M059J (cell line): ENCODE measurements at regions not wholly inside any gene's neighbourhood (a gene's known extent, or its start where the extent isn't known, plus 50 kb on each side); places are given as distances from the start of the nearest gene placed in this dataset.
"Not testable (repeated sequence)": the region's sequence is repeated elsewhere in the genome, so short reads cannot be mapped to it uniquely, and the experiment has no call there.

Experiments
- DNase-seq: peaks from one replicate; pipeline ENCODE4 v3.0.0-alpha.2; 2012; ENCODE audit warnings: low read depth

DNA sequence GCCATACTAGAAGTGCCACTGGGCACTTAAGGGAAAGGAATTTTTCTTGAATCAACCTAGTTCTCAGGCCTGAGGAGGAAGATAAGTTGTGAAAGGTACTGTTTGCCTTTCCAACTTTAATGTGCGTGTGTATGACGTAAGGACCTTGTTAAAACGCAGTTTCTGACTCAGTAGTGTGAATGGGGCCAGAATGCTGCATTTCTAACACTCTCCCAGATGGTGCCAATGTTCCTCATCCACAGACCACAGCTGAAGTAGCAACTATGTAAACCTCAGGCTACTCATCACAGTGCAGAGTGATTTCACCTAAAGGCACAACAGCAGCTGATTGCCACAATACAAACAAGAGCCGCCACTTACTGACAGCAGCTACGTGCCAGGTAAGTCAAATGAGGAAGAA is 103.6 kb downstream of the OTOL1 start:
- DNase-seq, result no peak

DNA sequence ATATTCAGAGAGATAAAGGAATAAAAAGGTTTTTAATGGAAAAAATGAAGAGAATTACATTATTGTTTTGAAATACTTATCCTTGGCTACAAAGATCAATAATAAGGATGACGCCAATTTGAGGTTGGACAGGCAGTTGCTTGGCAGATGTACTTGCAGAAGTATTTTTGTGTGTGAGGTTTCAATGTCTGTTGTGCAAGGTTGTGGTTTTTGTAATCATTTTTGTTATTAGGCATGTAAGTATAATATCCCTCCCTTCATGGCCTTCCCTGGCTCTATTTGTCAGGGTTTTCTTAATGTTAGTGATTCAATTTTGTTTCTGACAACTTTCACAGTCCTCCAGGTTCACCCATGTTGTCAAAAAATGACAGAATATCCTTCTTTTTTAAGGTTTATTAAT is 105.9 kb downstream of the OTOL1 start:
- no peak for DNase-seq

DNA sequence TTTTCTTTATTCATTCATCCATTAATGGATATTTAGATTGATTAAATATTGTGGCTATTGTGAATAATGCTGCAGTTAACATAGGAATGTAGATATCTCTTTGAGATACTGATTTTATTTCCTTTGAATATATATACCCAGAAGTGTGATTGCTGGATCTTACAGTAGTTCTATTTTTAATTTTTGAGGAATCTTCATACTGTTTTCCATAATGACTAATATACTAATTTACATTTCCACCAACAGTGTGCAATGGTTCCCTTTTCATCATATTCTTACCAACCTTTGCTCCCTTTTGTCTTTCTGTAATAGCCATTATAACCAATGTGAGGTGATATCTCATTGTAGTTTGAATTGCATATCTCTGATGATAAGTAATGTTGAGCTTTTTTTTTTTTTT is 106.3 kb downstream of the OTOL1 start:
- DNase-seq, result no peak

DNA sequence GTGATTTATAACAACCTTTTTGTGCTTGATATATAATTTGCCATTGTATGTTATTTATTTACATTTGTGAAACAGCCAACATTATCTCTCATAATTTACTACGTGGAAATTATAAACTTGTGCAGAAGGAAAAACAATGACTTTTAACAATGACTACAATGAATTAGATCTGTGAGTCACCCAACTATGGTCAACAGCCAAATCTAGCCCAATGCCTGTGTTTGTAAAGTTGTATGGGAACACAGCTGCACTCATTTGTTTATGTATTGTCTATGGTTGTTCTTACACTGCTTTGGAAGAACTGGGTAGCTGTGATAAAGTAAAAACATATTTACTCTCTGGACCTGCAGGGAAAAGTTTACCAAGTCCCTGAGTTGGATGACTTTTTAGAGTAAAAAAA is 110.4 kb downstream of the OTOL1 start:
- DNase-seq, result no peak

DNA sequence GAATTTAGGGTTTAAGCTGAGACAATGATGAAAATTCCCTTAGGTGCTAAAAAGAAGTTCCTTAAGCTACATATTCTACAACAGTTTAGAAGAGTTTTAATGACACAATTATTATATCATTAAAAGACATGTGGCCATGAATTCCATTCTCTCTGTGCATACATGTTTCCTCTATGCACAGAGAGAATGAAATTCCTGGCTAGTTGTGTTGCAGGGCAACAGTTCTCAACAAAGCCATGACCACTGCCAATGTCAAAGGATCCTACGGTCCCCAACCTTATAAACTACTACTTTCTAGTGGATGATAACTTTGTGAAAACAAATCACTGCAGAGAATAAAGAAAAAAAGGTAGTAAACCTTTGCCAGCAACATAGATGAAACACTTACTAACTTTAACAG is 122.7 kb downstream of the OTOL1 start:
- no peak for DNase-seq

DNA sequence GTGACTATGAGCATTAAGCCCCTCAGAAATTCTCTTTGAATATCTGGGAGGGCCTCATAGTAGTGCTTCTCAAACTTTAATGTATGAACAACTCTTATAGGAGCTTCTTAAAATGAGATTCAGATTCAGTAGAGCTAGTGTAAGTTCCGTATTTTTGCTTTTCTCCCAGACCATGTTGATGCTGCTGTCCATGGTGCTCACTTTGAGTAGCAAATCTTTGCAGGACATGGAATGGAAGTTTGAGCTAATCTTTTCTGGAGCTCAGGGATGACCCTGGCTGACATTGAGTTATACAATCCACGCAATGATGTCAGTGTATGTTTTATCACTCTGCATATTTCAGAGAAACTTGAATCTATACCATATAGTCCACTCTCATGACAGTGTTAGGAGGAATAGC is 134.2 kb downstream of the OTOL1 start:
- peak; percentile 1 for DNase-seq

DNA sequence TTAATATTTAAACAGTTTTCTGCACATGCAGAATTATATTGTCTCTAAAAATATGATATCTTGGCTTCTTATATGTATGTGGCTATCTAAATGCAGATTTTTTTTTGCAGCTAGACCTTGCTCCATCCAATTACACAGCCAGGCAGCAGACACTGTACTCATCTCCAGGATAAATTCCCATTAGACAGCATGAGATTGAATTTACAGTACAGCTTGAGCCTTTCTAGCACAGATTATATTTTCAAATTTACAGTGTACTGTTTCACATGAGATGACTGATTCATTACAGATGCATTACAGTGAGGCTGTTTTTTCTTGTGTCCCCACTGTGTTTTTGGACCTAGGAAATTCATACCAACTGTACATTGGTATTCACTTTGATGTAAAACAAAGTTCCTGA is 134.9 kb downstream of the OTOL1 start:
- DNase-seq, result no peak

DNA sequence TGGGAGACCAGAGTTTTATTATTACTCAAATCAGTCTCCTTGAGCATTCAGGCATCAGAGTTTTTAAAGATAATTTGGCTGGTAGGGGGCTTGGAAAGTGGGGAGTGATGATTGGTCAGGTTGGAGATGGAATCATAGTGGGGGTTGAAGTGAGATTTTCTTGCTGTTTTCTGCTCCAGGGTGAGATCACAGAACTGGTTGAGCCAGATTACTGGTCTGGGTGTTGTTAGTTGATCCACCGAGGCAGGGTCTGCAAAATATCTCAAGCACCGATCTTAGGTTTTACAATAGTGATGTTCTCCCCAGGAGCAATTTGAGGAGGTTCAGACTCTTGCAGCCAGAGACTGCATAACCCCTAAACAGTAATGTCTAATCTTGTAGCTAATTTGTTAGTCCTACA is 141.0 kb downstream of the OTOL1 start:
- no peak for DNase-seq

DNA sequence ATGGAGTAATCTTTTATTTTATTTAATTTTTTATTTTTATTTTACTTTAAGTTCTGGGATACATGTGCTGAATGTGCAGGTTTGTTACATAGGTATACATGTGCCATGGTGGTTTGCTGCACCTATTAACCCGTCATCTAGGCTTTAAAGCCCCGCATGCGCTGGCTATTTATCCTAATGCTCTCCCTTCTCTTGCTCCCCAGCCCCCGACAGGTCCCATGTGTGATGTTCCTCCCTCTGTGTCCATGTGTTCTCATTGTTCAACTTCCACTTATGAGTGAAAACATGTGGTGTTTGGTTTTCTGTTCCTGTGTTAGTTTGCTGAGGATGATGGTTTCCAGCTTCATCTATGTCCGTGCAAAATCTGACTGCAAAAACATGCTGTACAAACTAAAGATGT is 142.5 kb downstream of the OTOL1 start:
- not testable (repeated sequence) for DNase-seq

DNA sequence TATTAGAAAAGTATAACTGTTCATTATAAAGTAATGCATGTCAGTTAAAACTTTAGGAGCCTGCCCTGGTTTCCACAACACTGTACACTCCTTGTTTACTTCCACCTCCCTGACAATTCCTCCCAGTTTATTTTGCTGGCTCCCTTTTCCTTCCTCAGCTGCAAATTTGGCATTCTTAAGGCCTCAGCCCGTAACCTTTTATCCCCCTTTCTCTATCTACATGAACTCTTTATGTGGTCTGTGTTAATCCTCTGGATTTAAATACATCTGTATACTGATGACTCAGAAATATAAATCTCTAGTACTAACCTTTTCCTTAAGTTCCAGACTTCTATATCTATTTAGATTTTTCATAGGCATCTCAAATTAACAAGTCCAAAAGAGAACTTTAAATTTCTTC is 143.6 kb downstream of the OTOL1 start:
- DNase-seq, result no peak

DNA sequence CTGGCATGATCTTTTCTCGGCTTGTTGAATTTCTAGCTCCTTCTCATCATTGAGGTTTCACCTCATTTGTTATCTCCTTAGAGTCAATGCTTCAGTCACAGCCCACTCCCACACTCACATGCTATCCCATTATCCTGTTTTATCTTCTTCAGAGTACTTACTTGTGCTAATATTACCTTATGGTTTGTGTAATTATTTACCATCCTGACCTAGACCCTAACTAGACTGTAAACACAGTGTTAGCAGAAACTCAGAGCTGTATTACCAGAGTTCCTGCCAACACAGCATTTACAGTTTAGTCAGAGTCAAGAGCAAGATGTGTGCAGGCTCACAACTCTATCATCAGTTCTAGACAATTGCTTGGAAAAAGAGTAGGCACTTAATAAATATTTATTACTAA is 144.7 kb downstream of the OTOL1 start:
- no peak for DNase-seq

DNA sequence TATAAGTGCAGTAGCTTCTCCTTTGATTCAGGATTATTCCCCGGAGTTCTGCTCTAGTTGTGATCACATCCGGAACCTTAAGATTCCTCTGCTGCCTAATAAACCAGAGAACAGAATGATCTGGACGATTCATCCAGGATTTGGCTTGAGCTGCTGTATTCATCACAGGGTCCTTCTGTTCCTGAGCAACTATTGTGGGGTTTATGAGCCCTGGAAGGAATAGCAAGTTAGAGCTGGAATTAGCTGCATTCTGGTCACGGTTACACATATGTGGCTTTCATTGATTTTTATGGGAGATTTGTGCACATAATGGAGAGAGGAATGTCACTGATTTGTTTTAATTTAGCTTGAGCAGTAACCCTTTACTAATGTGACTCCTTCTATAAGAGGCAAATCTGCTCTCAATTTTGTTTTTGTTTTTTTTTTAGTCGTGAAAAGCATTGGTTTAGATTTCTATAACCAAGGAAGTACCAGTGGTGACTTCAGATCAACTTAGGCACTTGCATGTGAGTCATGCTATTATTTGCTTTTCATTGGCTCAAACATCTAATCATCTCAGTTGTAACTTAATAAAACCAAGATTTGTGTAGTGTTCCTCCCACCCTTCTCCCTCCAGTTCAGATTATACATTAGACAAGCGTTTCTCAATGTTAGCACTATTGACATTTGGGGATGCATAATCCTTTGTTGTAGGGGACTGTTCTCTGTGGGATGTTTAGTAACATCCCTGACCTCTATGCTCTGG is 148.5 kb downstream of the OTOL1 start:
- DNase-seq, result no peak

DNA sequence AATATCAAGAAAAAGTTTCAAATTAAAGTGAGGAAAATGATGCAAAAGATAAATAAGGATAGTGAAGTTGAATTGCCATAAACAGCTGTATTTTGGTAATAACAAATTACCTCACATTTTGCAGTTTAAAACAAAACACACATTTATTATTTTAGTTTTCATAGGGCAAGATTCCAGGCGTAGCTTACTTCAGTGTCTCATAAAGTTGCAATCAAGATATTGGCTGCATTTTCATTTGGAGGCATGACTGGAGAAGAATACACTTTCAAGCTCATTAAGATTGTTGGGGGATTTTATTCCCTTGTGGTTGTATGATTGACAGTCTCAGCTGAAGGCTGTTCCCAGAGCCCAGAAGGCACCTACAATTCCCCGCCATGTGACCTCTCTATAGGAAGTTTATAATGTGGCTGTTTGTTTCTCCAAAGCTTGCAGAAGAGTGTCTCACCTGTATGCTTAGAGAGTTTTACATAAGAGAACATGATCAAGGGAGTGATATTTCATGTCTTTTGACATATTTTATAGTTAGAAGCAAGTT is 151.4 kb downstream of the OTOL1 start:
- DNase-seq, result no peak

DNA sequence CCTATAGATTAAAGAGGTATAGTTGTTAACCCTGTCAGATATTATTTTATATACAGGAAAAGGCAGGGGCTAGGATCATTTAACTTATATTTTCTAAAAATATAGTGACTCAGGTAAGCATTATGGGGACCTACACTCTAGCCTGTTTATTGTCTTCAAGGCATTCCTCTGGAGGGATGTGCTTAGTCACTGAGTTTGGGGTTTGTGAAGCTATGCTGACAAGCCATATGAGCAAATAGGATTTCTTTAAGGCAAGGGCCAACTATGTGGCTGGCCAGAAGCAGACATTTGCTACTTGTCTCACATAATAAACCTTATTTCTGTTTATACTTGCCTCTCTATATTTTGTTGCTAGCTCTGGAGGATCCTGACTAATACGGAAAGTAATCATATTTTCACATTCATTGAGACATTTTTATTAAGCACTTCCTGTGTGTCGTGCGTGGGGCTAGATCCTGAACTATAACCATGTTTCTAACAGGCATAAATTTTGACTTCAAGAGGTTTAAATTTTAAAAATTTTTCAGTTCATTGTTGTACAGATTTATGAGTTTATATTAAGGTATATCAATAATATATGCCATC is 153.4 kb downstream of the OTOL1 start:
- DNase-seq, result no peak

DNA sequence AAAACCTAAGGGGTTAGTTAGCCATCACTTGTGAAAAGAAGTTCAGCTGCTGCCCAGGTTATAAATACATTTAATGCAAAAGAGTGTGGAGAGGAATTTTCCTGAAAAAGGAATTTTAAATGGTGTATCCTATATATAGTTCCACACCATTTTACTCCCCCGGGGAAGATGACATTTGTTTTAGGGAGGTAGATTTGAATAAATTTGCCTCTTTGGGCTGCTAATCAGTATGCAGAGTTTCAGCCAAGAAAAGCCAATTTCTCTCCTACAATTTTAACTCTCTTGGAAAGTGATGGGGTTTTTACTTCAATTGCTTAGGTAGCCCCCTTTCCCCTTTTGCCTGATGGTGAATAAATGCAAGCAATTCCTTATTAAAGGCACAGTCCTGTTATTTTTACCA is 161.2 kb downstream of the OTOL1 start:
- DNase-seq, result no peak

DNA sequence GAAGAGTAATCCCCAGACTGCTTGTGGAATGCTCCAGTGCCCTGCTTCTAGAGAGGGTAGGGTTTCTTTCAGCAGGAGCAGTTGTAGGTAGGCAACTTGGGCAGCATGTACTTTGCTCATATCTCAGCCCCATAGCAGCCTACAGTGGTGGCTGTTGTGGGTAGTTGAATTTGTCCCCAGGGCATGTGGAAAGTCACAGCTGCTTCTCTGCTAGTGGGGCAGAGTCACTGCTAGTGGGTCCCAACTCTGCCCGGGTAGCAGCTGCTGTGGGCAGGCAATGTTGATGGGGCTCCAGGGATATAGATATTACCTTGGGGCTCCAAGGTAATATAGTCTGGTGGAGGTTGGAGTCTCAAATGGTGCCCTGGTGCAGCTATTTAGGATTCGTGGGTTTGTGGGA is 174.5 kb downstream of the OTOL1 start:
- DNase-seq, result no peak

DNA sequence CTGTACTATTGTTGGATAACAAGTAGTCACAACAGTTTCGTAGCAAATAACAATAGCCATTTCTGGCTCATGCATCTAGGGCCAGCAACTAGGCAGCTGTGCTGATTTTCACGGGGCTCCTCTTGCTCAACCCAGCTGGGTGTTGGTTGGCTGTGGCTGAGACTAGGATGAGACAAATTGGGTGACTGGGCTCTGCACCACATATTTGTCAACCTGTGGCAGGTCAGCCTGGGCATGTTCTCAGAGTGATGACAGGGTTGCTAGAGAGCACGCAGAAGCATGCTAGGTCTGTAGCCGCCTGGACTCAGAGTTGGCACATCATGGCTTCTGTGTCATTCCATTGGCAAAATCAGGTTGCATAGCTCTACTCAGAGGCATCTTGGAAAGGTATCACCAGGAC is 175.9 kb downstream of the OTOL1 start:
- DNase-seq, result no peak

DNA sequence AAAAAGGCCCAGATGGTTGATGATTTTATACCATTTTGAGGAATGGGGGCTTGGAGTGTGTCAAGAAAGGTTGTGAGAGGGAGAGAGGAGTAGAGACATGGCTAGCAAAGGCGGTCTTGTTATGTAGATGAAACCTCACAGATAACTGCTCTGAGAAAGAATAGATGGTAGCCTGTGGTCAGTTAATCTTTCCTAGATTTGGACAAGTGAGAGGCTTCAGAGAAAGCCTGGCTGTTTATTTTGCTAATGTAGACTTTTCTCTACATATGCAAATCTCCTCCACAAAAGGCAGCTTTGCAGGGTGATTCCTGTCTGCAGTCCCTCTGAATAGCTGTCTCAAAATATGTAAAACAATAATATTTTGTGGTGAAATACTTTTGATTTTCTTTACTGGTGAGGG is 177.3 kb downstream of the OTOL1 start:
- no peak for DNase-seq

DNA sequence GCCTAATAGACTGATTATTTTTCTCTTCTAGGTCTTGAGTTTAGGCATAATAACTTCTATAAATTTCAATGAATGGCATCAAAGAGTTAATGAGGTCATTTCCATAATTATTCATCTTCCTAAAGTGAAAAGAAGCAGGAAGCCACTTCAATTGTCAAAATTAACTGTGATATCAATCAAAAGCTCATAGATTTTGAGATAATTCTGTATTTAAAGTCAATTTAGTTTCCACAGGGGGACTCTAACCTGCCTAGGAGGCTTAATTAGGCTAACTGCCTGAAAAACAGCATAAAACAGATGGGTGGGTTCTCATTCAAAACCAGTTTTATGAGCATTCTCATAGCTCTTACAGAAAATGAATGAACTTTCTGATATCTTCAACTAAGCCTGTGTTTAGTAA is 177.8 kb downstream of the OTOL1 start:
- no peak for DNase-seq

DNA sequence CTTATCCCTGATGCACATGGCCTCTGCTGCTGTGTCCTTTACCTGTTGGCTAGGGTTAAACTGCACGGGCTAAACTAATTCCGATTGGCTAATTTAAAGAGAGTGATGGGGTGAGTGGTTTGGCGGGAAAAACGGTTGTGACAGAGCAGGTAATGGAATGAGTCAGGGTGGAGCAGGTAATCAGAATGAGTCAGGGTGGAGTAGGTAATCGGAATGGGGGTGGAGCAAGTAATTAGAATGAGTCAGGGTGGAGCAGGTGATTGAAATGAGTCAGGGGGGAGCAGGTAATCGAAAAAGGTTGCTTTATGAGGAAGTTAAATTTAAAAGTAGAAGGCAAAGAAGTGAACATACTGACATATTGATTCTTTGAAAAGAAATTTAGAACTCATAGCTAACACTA is 185.2 kb downstream of the OTOL1 start:
- not testable (repeated sequence) for DNase-seq

DNA sequence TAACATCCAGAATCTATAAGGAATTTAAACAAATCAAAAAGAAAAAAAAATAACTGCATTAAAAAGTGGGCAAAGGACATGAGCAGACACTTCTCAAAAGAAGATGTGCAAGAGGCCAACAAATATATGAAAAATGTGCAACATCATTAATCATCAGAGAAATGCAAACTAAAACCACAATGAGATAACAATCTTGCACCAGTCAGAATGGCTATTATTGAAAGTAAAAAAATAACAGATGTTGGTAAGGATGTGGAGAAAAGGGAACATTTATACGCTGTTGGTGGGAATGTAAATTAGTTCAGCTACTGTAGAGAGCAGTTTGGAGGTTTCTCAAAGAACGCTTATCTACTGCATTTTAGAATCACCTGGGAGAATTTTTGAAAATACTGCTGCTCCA is 186.1 kb downstream of the OTOL1 start:
- DNase-seq, result no peak

DNA sequence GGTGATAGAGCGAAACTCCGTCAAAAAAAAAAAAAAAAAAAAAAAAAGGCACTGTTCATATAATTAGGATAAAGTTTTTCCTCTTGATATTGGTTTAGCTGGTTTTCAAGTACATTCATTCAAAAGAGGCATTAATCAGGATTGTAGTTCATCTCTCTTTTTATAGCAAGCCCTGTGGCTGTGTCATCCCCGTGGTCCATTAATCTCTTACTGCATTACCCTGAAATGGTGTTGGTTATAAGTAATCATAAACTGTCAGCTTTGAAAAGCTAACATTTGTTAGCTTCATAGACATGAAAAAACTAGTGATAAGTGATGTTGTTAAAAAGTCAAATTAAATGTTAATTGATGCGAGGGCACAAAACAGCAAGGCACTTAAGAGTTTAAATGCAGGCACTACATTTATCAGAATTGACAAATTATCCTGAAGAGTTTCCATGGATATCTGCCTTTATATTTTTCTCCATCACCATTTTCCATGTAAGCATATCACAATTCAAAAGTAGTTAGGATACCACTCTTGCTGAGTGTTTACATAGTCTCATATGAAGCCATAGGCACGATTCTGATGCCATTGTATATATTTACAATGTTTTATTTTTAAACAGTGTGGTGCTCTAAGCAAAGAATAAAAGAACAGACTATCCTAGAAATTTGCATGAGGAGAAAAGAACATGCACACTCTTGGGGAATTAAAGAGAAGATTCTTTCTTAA is 193.1 kb downstream of the OTOL1 start:
- DNase-seq, result no peak

DNA sequence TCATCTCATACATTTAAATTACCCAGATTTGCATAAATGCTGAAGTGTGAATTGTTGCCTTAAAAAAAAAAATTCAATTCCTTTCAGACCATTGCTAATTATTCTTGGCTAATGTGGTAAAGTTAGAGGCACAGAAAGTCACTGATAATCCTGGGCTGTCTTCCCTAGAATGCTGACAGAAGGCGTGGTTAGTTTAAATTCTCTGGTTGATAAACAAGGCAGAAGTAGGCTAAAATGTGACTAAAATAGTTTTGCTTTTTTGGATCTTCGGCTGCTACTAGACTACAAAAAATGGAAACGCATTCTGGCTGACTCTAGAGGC is 193.7 kb downstream of the OTOL1 start:
- DNase-seq, result no peak
